Suprapubic skin (tissue), 4 donors: ENCODE measurements at regions not wholly inside any gene's neighbourhood (a gene's known extent, or its start where the extent isn't known, plus 50 kb on each side); places are given as distances from the start of the nearest gene placed in this dataset.

ENCODE experiments used
- EP300 ChIP-seq: sonication (generic); formaldehyde crosslinking; IDR thresholded peaks from one replicate; pipeline ENCODE4 v1.6.1; 2017; ENCODE audit warnings: antibody characterized with exemption
- POLR2A ChIP-seq, 2 donors: fragments of 450-650 bp; IDR thresholded peaks; one replicate each; pipeline ENCODE4 v1.6.1; 2017; ENCODE audit warnings: antibody characterized with exemption in 2 of 2, mild to moderate bottlenecking in 2 of 2, moderate library complexity in 2 of 2
- POLR2AphosphoS5 ChIP-seq, 3 donors: sonication (generic); formaldehyde crosslinking; IDR thresholded peaks; one replicate each; pipeline ENCODE4 v1.6.1; 2017; ENCODE audit warnings: antibody characterized with exemption in 3 of 3
- TF ChIP-seq, protein P1 (sequence below), 2 donors: fragments of 200-600 bp in 1 of 2; fragments of 450-650 bp in 1 of 2; sonication (generic) in 1 of 2; IDR thresholded peaks; one replicate each; pipeline ENCODE4 v1.5.1; 2016 to 2019; ENCODE audit warnings: antibody characterized with exemption in 2 of 2, mild to moderate bottlenecking in 1 of 2, moderate library complexity in 1 of 2

- TF ChIP-seq, protein P1, sequence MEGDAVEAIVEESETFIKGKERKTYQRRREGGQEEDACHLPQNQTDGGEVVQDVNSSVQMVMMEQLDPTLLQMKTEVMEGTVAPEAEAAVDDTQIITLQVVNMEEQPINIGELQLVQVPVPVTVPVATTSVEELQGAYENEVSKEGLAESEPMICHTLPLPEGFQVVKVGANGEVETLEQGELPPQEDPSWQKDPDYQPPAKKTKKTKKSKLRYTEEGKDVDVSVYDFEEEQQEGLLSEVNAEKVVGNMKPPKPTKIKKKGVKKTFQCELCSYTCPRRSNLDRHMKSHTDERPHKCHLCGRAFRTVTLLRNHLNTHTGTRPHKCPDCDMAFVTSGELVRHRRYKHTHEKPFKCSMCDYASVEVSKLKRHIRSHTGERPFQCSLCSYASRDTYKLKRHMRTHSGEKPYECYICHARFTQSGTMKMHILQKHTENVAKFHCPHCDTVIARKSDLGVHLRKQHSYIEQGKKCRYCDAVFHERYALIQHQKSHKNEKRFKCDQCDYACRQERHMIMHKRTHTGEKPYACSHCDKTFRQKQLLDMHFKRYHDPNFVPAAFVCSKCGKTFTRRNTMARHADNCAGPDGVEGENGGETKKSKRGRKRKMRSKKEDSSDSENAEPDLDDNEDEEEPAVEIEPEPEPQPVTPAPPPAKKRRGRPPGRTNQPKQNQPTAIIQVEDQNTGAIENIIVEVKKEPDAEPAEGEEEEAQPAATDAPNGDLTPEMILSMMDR (IDR thresholded peaks at IDR 0.05): no peak
- TF ChIP-seq POLR2AphosphoS5 (IDR thresholded peaks at IDR 0.05): no peak
- no peak for TF ChIP-seq EP300
- no peak for TF ChIP-seq POLR2A (IDR thresholded peaks at IDR 0.05)
Measured at GRCh38 chr15:97884513-97885131, 75.9 kb upstream of the ARRDC4 start.
